ENCODE measurements at regions not wholly inside any gene's neighbourhood (a gene's known extent, or its start where the extent isn't known, plus 50 kb on each side); places are given as distances from the start of the nearest gene placed in this dataset.

DNA sequence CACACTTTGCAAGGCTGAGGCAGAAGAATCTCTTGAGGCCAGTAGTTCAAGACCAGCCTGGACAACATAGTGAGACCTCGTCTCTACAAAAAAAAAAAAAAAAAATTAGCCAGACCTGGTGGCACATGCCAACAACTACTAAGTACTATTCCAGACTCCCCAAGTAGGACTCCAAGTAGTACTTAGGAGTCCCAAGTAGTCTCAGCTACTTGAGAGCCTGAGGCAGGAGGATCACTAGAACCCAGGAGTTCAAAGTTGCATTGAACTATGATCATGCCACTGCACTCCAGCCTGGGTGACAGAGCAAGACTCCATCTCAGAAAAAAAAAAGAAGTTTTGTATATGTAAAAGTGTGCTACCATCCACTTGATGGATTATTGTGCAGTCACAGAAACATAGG is 486.6 kb downstream of the SOX2 start:
- TF ChIP-seq POLR2A (IDR thresholded peaks at IDR 0.05; ENCODE audit: low read length) (no peak), GATA1 (IDR thresholded peaks at IDR 0.05; ENCODE audit: low read depth, low read length) (no peak)
